Esophagus (tissue), 2 donors: ENCODE measurements at regions not wholly inside any gene's neighbourhood (a gene's known extent, or its start where the extent isn't known, plus 50 kb on each side); places are given as distances from the start of the nearest gene placed in this dataset.

Source experiments
- H3K27ac ChIP-seq, 2 donors: one replicate each; pipeline ENCODE4 v1.5.1; 2013; ENCODE audit warnings: low read depth in 2 of 2, mild to moderate bottlenecking in 2 of 2, inconsistent platforms in 1 of 2, low read length in 1 of 2, moderate library complexity in 1 of 2
- H3K27me3 ChIP-seq, 2 donors: one replicate each; pipeline ENCODE4 v1.6.1; 2013; ENCODE audit warnings: low read length in 2 of 2, control low read depth in 1 of 2, mild to moderate bottlenecking in 1 of 2; ENCODE audit not compliant: insufficient read depth in 2 of 2, control insufficient read depth in 1 of 2
- H3K36me3 ChIP-seq, 2 donors: one replicate each; pipeline ENCODE4 v1.6.1; 2013; ENCODE audit warnings: low read length in 1 of 2; ENCODE audit not compliant: control insufficient read depth in 2 of 2, insufficient read depth in 2 of 2
- H3K4me1 ChIP-seq, 2 donors: one replicate each; pipeline ENCODE4 v1.6.1; 2013; ENCODE audit warnings: low read length in 1 of 2; ENCODE audit not compliant: control insufficient read depth in 2 of 2, insufficient read depth in 2 of 2
- H3K4me3 ChIP-seq, 2 donors: one replicate each; pipeline ENCODE4 v1.5.1; 2013; ENCODE audit warnings: low read length in 2 of 2, mild to moderate bottlenecking in 2 of 2, low read depth in 1 of 2, moderate library complexity in 1 of 2
- H3K9me3 ChIP-seq, 2 donors: one replicate each; pipeline ENCODE4 v1.6.1; 2013; ENCODE audit warnings: mild to moderate bottlenecking in 2 of 2, low read depth in 1 of 2, low read length in 1 of 2, moderate library complexity in 1 of 2; ENCODE audit not compliant: control insufficient read depth in 2 of 2, insufficient read depth in 1 of 2
- WGBS, 2 donors: extraction: QIAGEN DNeasy Blood & Tissue Kit; methylation state at CpG; one replicate each; pipeline ENCODE4 v1.1.7; 2013; 5-methylcytosine and 5-hydroxymethylcytosine counted together
- donor health status: healthy with polysubstance abuse.
- donor health status: Bipolar disorder and iron deficiency.

GRCh38 chr9:124205686-124206352, 51.9 kb upstream of the NEK6 start:
- Histone ChIP-seq H3K27ac (no peak overlapping the region), H3K27me3 (no peaks in the 10 kb centered on the region), H3K4me1 (peaks cover 0 to 1% of the 10 kb centered on the region in 2 donors), H3K36me3 (no peaks in the 10 kb centered on the region), H3K4me3 (no peak overlapping the region), H3K9me3 (no peaks in the 10 kb centered on the region)
- WGBS, 2 donors: 88 to 89% methylated on average over 2 of the region's 2 CpGs

GRCh38 chr9:124206391-124206790, 51.4 kb upstream of the NEK6 start:
- no peak overlapping the region for H3K4me3 ChIP-seq
- no peaks in the 10 kb centered on the region for H3K36me3 ChIP-seq
- WGBS, 2 donors: 91% methylated on average over 2 of the region's 2 CpGs
- no peaks in the 10 kb centered on the region for H3K27me3 ChIP-seq
- no peaks in the 10 kb centered on the region for H3K4me1 ChIP-seq
- no peak overlapping the region for H3K27ac ChIP-seq
- no peaks in the 10 kb centered on the region for H3K9me3 ChIP-seq
